Suprapubic skin (tissue), 4 donors: ENCODE measurements at regions not wholly inside any gene's neighbourhood (a gene's known extent, or its start where the extent isn't known, plus 50 kb on each side); places are given as distances from the start of the nearest gene placed in this dataset.

ENCODE experiments used
- EP300 ChIP-seq: sonication (generic); formaldehyde crosslinking; IDR thresholded peaks from one replicate; pipeline ENCODE4 v1.6.1; 2017; ENCODE audit warnings: antibody characterized with exemption
- POLR2A ChIP-seq, 2 donors: fragments of 450-650 bp; IDR thresholded peaks; one replicate each; pipeline ENCODE4 v1.6.1; 2017; ENCODE audit warnings: antibody characterized with exemption in 2 of 2, mild to moderate bottlenecking in 2 of 2, moderate library complexity in 2 of 2
- POLR2AphosphoS5 ChIP-seq, 3 donors: sonication (generic); formaldehyde crosslinking; IDR thresholded peaks; one replicate each; pipeline ENCODE4 v1.6.1; 2017; ENCODE audit warnings: antibody characterized with exemption in 3 of 3
- TF ChIP-seq, protein P1 (sequence below), 2 donors: fragments of 200-600 bp in 1 of 2; fragments of 450-650 bp in 1 of 2; sonication (generic) in 1 of 2; IDR thresholded peaks; one replicate each; pipeline ENCODE4 v1.5.1; 2016 to 2019; ENCODE audit warnings: antibody characterized with exemption in 2 of 2, mild to moderate bottlenecking in 1 of 2, moderate library complexity in 1 of 2

- TF ChIP-seq, protein P1, sequence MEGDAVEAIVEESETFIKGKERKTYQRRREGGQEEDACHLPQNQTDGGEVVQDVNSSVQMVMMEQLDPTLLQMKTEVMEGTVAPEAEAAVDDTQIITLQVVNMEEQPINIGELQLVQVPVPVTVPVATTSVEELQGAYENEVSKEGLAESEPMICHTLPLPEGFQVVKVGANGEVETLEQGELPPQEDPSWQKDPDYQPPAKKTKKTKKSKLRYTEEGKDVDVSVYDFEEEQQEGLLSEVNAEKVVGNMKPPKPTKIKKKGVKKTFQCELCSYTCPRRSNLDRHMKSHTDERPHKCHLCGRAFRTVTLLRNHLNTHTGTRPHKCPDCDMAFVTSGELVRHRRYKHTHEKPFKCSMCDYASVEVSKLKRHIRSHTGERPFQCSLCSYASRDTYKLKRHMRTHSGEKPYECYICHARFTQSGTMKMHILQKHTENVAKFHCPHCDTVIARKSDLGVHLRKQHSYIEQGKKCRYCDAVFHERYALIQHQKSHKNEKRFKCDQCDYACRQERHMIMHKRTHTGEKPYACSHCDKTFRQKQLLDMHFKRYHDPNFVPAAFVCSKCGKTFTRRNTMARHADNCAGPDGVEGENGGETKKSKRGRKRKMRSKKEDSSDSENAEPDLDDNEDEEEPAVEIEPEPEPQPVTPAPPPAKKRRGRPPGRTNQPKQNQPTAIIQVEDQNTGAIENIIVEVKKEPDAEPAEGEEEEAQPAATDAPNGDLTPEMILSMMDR (IDR thresholded peaks at IDR 0.05): no peak
- TF ChIP-seq POLR2A (IDR thresholded peaks at IDR 0.05) (no peak), POLR2AphosphoS5 (IDR thresholded peaks at IDR 0.05) (no peak), EP300 (no peak)
Measured at GRCh38 chr1:22224631-22225030, 81.7 kb upstream of the WNT4 start.
